HG03159 (cell line): ENCODE measurements at regions not wholly inside any gene's neighbourhood (a gene's known extent, or its start where the extent isn't known, plus 50 kb on each side); places are given as distances from the start of the nearest gene placed in this dataset.
A peak's percentile ranks its signal among the peaks of the same experiment; 100 is the strongest.
"Not testable (repeated sequence)": the region's sequence is repeated elsewhere in the genome, so short reads cannot be mapped to it uniquely, and the experiment has no call there.

Source experiments
- ATAC-seq: cut with Tn5 transposase; IDR thresholded peaks from one replicate; pipeline ENCODE4 v1.9.1; 2021; ENCODE audit warnings: mild to moderate bottlenecking, moderate library complexity; ENCODE audit not compliant: unreplicated experiment

GRCh38 chr3:33919312-33920120 is 121.1 kb downstream of the PDCD6IP start:
- no peak for ATAC-seq

GRCh38 chr3:33920511-33920910 is 122.1 kb downstream of the PDCD6IP start:
- ATAC-seq = no peak

GRCh38 chr3:33921608-33922007 is 123.2 kb downstream of the PDCD6IP start:
- no peak for ATAC-seq

- no peak for ATAC-seq
Observed at GRCh38 chr3:33926998-33927605, 128.7 kb downstream of the PDCD6IP start.

- ATAC-seq = no peak
Observed at GRCh38 chr3:33929813-33930212, 131.4 kb downstream of the PDCD6IP start.

GRCh38 chr3:33931512-33931911 is 133.1 kb downstream of the PDCD6IP start:
- ATAC-seq = no peak

- no peak for ATAC-seq
Observed at GRCh38 chr3:33932010-33932764, 133.8 kb downstream of the PDCD6IP start.

- no peak for ATAC-seq
Observed at GRCh38 chr3:33936171-33936920, 137.9 kb downstream of the PDCD6IP start.

GRCh38 chr3:33936921-33937525 is 138.6 kb downstream of the PDCD6IP start:
- ATAC-seq = no peak

- no peak for ATAC-seq
Observed at GRCh38 chr3:33937628-33938027, 139.2 kb downstream of the PDCD6IP start.

- ATAC-seq = no peak
Observed at GRCh38 chr3:33940149-33940548, 141.7 kb downstream of the PDCD6IP start.

- no peak for ATAC-seq
Observed at GRCh38 chr3:33940736-33941135, 142.3 kb downstream of the PDCD6IP start.

- ATAC-seq = peak; percentile 48
Observed at GRCh38 chr3:33941804-33942203, 143.4 kb downstream of the PDCD6IP start.

- peak; percentile 42 for ATAC-seq
Observed at GRCh38 chr3:33942483-33943150, 144.2 kb downstream of the PDCD6IP start.

- ATAC-seq = no peak
Observed at GRCh38 chr3:33943277-33943676, 144.8 kb downstream of the PDCD6IP start.

- ATAC-seq = not testable (repeated sequence)
Observed at GRCh38 chr3:33946612-33947011, 148.2 kb downstream of the PDCD6IP start.

- no peak for ATAC-seq
Observed at GRCh38 chr3:33947272-33948195, 149.1 kb downstream of the PDCD6IP start.

- no peak for ATAC-seq
Observed at GRCh38 chr3:33949074-33949473, 150.6 kb downstream of the PDCD6IP start.

- no peak for ATAC-seq
Observed at GRCh38 chr3:33954956-33955355, 156.5 kb downstream of the PDCD6IP start.
